HG02623 (cell line): ENCODE measurements at regions not wholly inside any gene's neighbourhood (a gene's known extent, or its start where the extent isn't known, plus 50 kb on each side); places are given as distances from the start of the nearest gene placed in this dataset.

Source experiments
- ATAC-seq: cut with Tn5 transposase; IDR thresholded peaks from one replicate; pipeline ENCODE4 v1.9.1; 2021; ENCODE audit warnings: moderate library complexity; ENCODE audit not compliant: unreplicated experiment

- ATAC-seq, result no peak
These were observed 158.1 kb upstream of the TENM3 start for GRCh38 chr4:182085051-182085480.

GRCh38 chr4:182089326-182089725, 153.9 kb upstream of the TENM3 start:
- no peak for ATAC-seq

GRCh38 chr4:182090186-182090585, 153.0 kb upstream of the TENM3 start:
- no peak for ATAC-seq

- no peak for ATAC-seq
These were observed 152.1 kb upstream of the TENM3 start for GRCh38 chr4:182091128-182091527.

GRCh38 chr4:182093431-182093831, 149.8 kb upstream of the TENM3 start:
- ATAC-seq, result no peak

- ATAC-seq, result no peak
These were observed 149.3 kb upstream of the TENM3 start for GRCh38 chr4:182093935-182094334.

- no peak for ATAC-seq
These were observed 141.6 kb upstream of the TENM3 start for GRCh38 chr4:182101618-182102017.

GRCh38 chr4:182102576-182102975, 140.6 kb upstream of the TENM3 start:
- ATAC-seq, result no peak

GRCh38 chr4:182103614-182104319, 139.4 kb upstream of the TENM3 start:
- no peak for ATAC-seq

GRCh38 chr4:182105416-182105815, 137.8 kb upstream of the TENM3 start:
- no peak for ATAC-seq

- ATAC-seq, result no peak
These were observed 135.3 kb upstream of the TENM3 start for GRCh38 chr4:182107931-182108330.

- ATAC-seq, result no peak
These were observed 131.6 kb upstream of the TENM3 start for GRCh38 chr4:182111586-182111985.

GRCh38 chr4:182113779-182114178, 129.4 kb upstream of the TENM3 start:
- ATAC-seq, result no peak

- no peak for ATAC-seq
These were observed 118.8 kb upstream of the TENM3 start for GRCh38 chr4:182124359-182124758.

- ATAC-seq, result no peak
These were observed 117.1 kb upstream of the TENM3 start for GRCh38 chr4:182126096-182126495.

- no peak for ATAC-seq
These were observed 116.6 kb upstream of the TENM3 start for GRCh38 chr4:182126603-182127002.

- ATAC-seq, result no peak
These were observed 110.2 kb upstream of the TENM3 start for GRCh38 chr4:182133033-182133432.

GRCh38 chr4:182134261-182134660, 108.9 kb upstream of the TENM3 start:
- ATAC-seq, result no peak

- ATAC-seq, result no peak
These were observed 107.0 kb upstream of the TENM3 start for GRCh38 chr4:182136201-182136600.

- no peak for ATAC-seq
These were observed 105.9 kb upstream of the TENM3 start for GRCh38 chr4:182137343-182137742.

- no peak for ATAC-seq
These were observed 103.7 kb upstream of the TENM3 start for GRCh38 chr4:182139491-182139890.

- no peak for ATAC-seq
These were observed 102.7 kb upstream of the TENM3 start for GRCh38 chr4:182140547-182140946.

GRCh38 chr4:182141061-182141460, 102.1 kb upstream of the TENM3 start:
- no peak for ATAC-seq
